GM21825 (cell line): ENCODE measurements at regions not wholly inside any gene's neighbourhood (a gene's known extent, or its start where the extent isn't known, plus 50 kb on each side); places are given as distances from the start of the nearest gene placed in this dataset.
A peak's percentile ranks its signal among the peaks of the same experiment; 100 is the strongest.

Experiments used
- ATAC-seq: cut with Tn5 transposase; IDR thresholded peaks from one replicate; pipeline ENCODE4 v1.9.1; 2021; ENCODE audit warnings: mild to moderate bottlenecking, moderate library complexity; ENCODE audit not compliant: unreplicated experiment

GRCh38 chr5:155290937-155291336, 277.4 kb downstream of the KIF4B start:
- ATAC-seq, result no peak

DNA sequence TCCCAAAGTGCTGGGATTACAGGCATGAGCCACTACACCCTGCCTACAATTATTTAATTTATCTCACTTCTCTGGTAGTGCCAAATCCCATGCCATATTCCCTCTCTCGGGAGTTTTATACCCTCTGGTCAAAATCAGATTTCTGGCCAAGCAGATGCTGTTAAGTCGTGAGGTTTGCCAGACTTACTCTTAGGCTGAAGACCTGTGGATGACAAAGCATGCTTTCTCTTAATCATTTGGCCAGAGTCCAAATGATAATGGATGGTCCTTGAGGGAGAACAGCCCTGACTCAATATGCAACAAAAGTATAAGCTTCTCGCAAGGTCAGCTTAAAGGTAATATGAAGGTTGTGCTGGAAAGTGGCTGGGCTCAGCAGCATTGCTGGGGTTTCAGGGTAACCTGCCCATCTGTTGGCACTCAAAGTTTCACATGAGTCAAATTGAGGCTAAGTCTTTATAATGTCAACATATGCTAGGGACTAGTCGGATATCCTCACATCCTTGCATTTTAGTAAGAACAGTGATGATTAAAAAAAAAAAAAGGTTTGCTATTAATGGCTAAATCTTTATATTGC, 280.1 kb downstream of the KIF4B start:
- ATAC-seq, result no peak

DNA sequence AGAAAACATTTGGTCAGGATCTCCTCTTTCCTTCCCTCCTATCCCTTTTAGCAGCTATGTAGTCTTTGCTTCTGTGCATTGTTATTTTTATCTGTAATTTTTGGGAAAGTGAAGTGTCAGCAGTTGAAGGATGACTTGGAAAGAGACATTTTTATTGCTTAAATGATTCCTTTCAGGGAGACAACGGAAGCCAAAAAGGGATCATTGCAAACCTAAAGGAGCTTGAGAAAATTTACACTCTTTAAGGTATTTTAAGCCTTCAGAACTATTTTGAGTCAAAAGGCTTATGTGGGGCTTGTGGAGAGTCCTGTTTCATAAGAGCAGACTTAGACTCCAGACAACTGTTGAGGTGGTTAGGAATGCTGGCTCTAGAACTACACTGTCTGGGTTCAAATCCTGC, 281.6 kb downstream of the KIF4B start:
- ATAC-seq, result no peak

DNA sequence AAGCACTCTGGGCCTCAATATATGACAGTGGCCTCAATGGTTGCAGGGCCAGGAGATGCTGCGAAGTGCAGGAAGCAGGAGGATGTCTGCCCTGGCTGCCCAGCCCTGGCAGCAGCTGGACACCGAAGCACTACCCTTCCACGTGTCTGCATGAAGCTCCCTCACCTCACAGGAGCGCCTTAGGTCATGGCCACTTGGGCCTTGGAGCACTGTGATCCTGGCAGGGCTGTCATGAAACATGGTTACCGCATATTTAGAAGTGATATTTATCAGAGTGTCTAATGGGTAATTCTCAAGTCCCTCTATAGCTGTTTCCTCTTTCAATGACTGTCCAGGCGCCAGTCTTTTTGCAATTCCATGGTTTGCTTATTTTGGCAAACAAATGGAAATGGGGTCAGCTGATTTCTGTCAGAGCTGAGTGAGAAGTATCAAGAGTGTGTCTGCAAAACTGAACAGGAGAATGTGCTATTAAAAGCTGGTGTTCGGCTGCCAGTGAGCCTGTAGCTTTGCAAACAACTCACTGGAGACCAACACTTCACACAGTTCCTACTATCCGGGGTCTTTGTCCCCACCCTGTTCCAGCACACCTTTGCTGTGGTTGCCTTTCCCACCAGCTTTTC, 285.9 kb downstream of the KIF4B start:
- ATAC-seq, result no peak

DNA sequence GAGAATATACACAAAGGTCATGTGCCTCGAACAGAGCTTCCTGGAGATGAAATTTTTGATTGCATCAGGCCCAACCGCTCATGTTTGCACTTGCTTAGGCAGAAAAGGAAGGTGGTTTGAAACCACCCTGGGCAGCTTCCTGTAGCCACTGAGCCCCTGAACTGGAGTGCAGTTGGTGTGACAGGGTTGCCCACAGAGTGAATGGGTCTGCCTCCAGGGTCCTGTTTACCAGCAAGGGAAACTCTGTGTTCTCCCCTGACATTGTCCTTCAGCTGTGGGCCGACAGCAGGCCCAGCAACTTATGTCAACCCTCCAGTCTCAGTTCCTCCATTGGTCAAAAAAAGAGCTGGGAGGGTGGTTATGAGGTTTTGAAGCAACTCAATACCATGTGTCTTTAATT, 289.6 kb downstream of the KIF4B start:
- no peak for ATAC-seq

GRCh38 chr5:155307229-155307628, 293.7 kb downstream of the KIF4B start:
- ATAC-seq, result no peak

- ATAC-seq, result no peak
Measured at GRCh38 chr5:155308289-155308688, 294.7 kb downstream of the KIF4B start.

- ATAC-seq, result no peak
Measured at GRCh38 chr5:155309021-155309746, 295.6 kb downstream of the KIF4B start.

GRCh38 chr5:155311721-155312120, 298.2 kb downstream of the KIF4B start:
- no peak for ATAC-seq

- no peak for ATAC-seq
Measured at GRCh38 chr5:155313518-155313917, 300.0 kb downstream of the KIF4B start.

- ATAC-seq, result no peak
Measured at GRCh38 chr5:155316070-155316714, 302.6 kb downstream of the KIF4B start.

DNA sequence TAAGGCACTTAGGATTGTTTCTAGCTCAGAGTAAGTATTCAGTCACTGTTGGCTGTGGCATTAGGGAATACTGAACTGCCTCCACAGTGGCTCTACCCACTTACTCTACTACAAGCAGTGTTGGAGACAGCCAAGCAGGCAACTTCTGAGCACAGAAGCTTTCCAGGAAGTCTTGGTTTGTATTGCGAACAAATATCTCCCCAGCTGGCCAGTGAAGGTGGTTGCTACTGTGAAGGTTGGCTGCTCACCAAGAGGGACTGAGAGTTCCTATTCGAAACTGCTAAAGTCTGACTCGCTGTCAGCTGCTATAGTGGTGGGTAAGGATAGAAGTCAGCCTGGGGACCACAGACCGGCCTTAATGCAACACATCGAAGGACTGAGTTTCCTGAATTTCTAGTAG, 319.1 kb downstream of the KIF4B start:
- ATAC-seq, result peak; percentile 69

- ATAC-seq, result no peak
Measured at GRCh38 chr5:155342956-155343355, 329.4 kb downstream of the KIF4B start.

DNA sequence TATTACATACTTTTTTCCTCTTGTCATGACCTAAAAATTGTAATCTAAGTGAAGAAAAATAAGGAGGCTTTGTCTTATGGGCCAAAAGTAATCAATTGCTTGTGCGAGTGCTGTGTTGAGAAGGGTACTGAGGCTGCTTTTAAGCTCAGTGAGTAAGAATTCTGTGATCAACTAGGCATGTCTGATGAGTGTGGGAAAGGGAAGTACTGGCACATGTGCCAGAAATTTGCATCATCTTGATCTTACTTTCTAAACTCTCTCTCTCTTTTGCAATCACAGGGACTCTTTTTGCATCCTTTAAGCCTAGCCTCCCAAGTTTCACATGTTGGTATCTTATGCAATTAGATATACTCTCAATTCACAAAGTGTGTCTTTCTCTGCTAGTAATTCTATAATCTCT, 329.9 kb downstream of the KIF4B start:
- ATAC-seq, result no peak

GRCh38 chr5:155353231-155353630, 339.7 kb downstream of the KIF4B start:
- no peak for ATAC-seq

DNA sequence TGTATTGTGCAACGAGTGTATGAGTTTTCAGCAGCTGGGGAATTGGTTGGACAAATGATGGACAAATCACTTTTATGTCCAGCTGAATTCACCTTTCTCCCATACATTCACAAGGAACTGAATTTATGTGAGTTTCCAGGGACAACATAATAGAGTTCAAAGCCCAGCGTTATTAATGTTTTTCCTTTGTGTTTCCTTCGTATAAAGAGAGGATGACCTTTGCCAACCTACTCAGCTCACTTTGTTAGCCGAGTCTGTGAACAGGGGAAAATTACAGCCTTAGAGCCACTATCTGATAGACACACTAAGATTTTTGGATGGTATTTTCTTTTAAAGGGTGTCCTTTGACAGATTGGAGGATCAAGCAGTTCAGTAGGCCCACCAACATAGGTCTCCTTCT, 352.5 kb downstream of the KIF4B start:
- no peak for ATAC-seq

DNA sequence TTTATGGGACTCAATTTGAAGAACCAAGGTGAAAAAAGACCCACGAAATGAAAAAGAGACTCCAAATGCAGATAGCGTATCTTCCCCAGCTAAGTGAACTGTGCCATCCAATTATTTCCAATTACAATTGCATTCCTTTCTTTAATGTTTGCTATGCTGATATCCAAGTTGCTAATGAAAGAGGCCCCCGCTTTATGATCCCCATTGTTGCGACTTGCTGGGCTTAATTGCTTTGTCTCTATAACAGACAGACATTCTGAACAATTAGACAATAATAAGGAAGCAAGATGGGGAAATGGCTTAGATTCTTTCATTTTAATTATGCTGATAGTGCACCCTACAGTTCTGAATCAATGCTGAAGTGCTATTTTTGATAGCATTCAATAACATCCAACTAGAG, 354.3 kb downstream of the KIF4B start:
- no peak for ATAC-seq

- ATAC-seq, result no peak
Measured at GRCh38 chr5:155368490-155368889, 354.9 kb downstream of the KIF4B start.

DNA sequence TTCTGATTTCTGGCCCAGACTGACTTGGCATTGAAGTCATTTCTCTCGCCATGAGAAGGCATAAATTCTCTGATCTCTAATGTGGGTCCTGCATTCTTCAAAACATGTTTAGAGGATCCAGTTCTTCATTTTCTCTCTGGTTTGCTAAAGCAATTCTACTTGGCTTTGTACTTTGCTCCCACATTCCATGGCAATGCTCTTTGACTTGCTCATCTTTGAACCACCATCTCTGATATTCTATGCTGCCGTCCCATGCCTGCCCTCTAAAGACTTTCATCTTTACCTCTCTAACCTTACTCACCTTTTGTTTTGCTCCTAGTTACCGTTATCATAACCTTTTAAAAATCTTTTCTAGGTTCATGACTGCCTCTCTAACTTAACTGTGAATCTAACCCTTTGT, 366.9 kb downstream of the KIF4B start:
- no peak for ATAC-seq

- ATAC-seq, result no peak
Measured at GRCh38 chr5:155381654-155382053, 368.1 kb downstream of the KIF4B start.

DNA sequence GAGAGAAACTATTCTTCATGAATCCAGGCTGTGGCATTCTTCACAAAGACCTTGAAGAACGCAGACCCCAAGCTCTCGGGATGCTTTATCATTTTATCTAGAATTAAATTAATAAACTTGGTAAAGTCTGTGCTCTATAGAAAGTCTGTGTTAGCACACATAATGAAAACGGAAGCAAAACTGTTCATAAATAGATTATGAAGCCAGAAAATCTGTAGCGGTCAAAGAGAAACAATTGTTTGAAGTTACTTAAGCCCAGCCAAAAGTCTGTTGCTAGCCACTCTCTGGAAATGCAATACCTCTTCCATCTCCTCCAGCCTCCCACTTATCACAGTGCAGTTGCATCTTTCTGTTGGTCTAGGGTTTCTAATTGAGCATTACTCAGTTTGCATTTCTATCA, 375.9 kb downstream of the KIF4B start:
- ATAC-seq, result no peak

DNA sequence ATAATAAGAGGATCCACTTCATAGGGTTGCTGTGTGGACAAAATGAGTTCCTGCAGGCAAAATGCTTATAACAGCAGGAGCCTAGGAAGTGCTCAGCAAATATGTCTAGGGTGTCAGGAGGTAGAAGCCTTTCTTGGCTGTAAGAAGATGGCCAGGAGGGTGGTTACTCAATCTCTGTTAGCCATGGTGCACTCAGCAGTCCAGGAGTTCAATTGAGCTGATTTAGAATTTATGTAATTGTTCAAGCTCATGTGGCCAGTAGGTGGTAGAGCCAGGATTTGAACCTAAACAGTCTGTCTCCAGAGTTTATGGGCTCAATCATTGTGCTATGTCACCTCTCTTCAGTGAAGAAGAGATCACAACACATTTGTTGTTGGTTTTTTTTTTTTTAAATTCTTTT, 381.2 kb downstream of the KIF4B start:
- no peak for ATAC-seq
